ENCODE measurements at regions not wholly inside any gene's neighbourhood (a gene's known extent, or its start where the extent isn't known, plus 50 kb on each side); places are given as distances from the start of the nearest gene placed in this dataset.
"Not testable (repeated sequence)": the region's sequence is repeated elsewhere in the genome, so short reads cannot be mapped to it uniquely, and the experiment has no call there.

GRCh38 chr10:27297844-27298521 is 57.4 kb upstream of the ACBD5 start:
- 79 to 81% methylated on average over 6 of the region's 6 CpGs for WGBS, 2 donors
- Histone ChIP-seq H3K4me1 (no peaks in the 10 kb centered on the region), H3K27ac (no peak overlapping the region), H3K27me3 (no peaks in the 10 kb centered on the region), H3K36me3 (ENCODE audit: low read depth, missing control alignments) (no peaks in the 10 kb centered on the region), H3K4me3 (no peak overlapping the region), H3K9me3 (no peaks in the 10 kb centered on the region)
- DNase-seq = no peak
- intact Hi-C loops (cut with DNase I; ENCODE audit: low total_unique reads) = no loop called here
- TF ChIP-seq POLR2A (IDR thresholded peaks at IDR 0.05) (no peak), CTCF (IDR thresholded peaks at IDR 0.05) (no peak)

GRCh38 chr10:27296285-27296684 is 55.7 kb upstream of the ACBD5 start:
- H3K36me3 ChIP-seq (ENCODE audit: low read depth, missing control alignments); intact Hi-C loops (cut with DNase I; ENCODE audit: low total_unique reads); H3K4me3 ChIP-seq; DNase-seq; H3K9me3 ChIP-seq; H3K27ac ChIP-seq; H3K4me1 ChIP-seq; H3K27me3 ChIP-seq: not testable (repeated sequence)
- 90% methylated on average over 23 of the region's 26 CpGs; no CpG with 5 or more reads in 1 of the 2 donors for WGBS, 2 donors

- WGBS, 2 donors = 58 to 62% methylated on average over 5 of the region's 5 CpGs
- H3K27ac ChIP-seq; H3K4me3 ChIP-seq; intact Hi-C loops (cut with DNase I; ENCODE audit: low total_unique reads); H3K9me3 ChIP-seq; H3K27me3 ChIP-seq; H3K36me3 ChIP-seq (ENCODE audit: low read depth, missing control alignments); DNase-seq; H3K4me1 ChIP-seq: not testable (repeated sequence)
Measured at GRCh38 chr10:27291253-27291895, 50.8 kb upstream of the ACBD5 start.

Small RNAs in the stretch of these regions (small RNA-seq; reads per million reads assigned to genes)
- 0 reads per million in 2 donors for gene RNU6-452P
- 0 reads per million in 2 donors for gene RNU6-666P
- gene TRIAP1P1 = 0 reads per million in 2 donors
